ENCODE measurements at regions not wholly inside any gene's neighbourhood (a gene's known extent, or its start where the extent isn't known, plus 50 kb on each side); places are given as distances from the start of the nearest gene placed in this dataset.

DNA sequence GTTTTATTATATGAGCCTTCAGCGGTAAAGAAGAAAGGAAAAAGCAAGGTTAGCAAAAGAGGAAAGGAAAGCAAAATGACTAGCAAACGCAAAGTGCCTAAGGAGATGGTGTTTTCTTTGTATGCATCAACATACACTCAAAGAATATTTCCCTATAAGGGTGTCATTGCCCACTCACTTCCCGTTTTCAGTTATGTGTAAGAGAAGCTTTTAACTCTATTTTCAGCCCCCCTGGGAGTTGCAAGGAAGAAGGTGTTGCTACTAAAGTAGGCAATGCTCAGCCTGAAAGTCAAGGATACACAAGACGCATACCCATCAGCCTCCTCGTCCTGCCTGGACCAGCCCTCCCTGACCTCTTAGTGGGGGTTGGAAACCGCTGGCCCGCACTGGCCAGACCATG is 267.7 kb upstream of the ZFHX3 start:
- H3K27ac Mint-ChIP-seq = no peak overlapping the region
- no peak overlapping the region for H3K4me3 Mint-ChIP-seq
- H3K36me3 Mint-ChIP-seq (ENCODE audit: low read depth) = no peaks in the 10 kb centered on the region
- no peaks in the 10 kb centered on the region for H3K4me1 Mint-ChIP-seq
- no peaks in the 10 kb centered on the region for H3K9me3 Mint-ChIP-seq
- peaks cover 4% of the 10 kb centered on the region for H3K27me3 Mint-ChIP-seq (ENCODE audit: low read depth)
- no peak for TF ChIP-seq CTCF (IDR thresholded peaks at IDR 0.05; ENCODE audit: unreplicated experiment in 3 of 3)

DNA sequence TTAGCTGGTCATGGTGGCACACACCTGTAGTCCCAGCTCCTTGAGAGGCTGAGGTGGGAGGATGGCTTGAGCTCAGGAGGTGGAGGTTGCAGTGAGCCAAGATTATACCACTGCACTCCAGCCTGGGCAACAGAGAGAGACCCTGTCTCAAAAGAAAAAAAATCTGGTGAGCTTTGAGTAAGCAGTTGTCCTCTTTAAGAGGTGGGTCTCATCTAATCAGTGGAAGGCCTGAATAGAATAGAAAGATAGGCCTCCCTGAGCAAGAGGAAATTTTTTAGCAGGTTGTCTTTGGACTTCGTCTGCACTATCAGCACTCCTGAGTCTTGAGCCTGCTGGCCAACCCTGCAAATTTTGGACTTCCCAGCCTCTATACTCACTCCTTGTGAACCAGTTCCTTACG is 266.0 kb upstream of the ZFHX3 start:
- Mint-ChIP-seq H3K9me3 (no peaks in the 10 kb centered on the region), H3K27me3 (ENCODE audit: low read depth) (peaks cover 4% of the 10 kb centered on the region), H3K36me3 (ENCODE audit: low read depth) (no peaks in the 10 kb centered on the region), H3K4me1 (no peaks in the 10 kb centered on the region), H3K4me3 (no peak overlapping the region), H3K27ac (no peak overlapping the region)
- no peak for TF ChIP-seq CTCF (IDR thresholded peaks at IDR 0.05; ENCODE audit: unreplicated experiment in 3 of 3)

- Mint-ChIP-seq H3K36me3 (ENCODE audit: low read depth) (no peaks in the 10 kb centered on the region), H3K4me1 (peaks cover 5% of the 10 kb centered on the region), H3K27me3 (ENCODE audit: low read depth) (no peaks in the 10 kb centered on the region), H3K9me3 (no peaks in the 10 kb centered on the region), H3K4me3 (no peak overlapping the region), H3K27ac (no peak overlapping the region)
- TF ChIP-seq CTCF (IDR thresholded peaks at IDR 0.05; ENCODE audit: unreplicated experiment in 3 of 3) = no peak
These were observed 264.2 kb upstream of the ZFHX3 start for GRCh38 chr16:73311857-73312723.

DNA sequence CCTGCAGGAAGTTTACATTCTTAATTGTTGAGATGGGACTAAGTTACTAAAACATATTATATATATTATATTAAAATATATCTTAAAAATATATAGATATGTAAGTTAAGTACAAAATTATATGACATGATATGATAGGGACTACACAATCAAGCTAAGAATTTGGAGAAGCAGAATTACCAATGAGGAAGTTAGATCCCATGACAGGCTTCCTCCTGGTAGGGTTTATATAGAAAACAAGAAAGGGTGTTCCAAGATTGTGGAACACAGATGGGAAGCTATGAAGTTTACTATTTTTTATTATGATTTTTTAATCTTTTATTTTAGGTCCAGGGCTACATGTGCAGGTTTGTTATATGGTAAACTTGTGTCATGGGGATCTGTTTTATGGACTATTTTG is 260.8 kb upstream of the ZFHX3 start:
- Mint-ChIP-seq H3K27ac (no peak overlapping the region), H3K36me3 (ENCODE audit: low read depth) (no peaks in the 10 kb centered on the region), H3K27me3 (ENCODE audit: low read depth) (peaks cover 5% of the 10 kb centered on the region), H3K4me3 (no peak overlapping the region), H3K9me3 (no peaks in the 10 kb centered on the region), H3K4me1 (peaks cover 17% of the 10 kb centered on the region)
- TF ChIP-seq CTCF (IDR thresholded peaks at IDR 0.05; ENCODE audit: unreplicated experiment in 3 of 3) = no peak

DNA sequence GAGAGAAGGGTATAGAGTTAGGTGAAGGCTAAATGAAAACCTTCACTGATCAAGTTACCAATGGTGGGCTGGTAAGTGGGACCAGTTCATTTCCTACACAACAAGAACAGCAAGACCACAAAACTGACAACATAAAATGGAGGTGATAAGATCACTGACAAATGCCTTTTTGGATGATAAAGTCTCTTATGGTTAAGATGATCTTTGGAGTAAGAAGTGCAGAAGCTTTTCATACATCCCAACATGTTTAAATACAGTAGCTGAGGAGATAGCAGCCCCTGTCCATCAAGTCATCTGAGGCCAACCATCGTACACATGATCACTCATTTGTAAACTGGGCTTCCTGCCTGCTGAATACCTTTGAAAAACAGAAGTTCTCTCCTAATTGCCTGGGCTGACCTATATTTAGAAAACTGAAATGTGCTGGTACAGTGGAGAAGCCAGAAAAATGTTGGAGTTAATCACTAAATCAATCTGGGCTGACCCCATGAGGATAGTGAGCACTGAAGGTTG is 259.0 kb upstream of the ZFHX3 start:
- Mint-ChIP-seq H3K9me3 (no peaks in the 10 kb centered on the region), H3K36me3 (ENCODE audit: low read depth) (no peaks in the 10 kb centered on the region)

More for the DNA sequence above, 259.0 kb upstream of the ZFHX3 start:
- Mint-ChIP-seq H3K27me3 (ENCODE audit: low read depth) (peaks cover 5% of the 10 kb centered on the region), H3K4me3 (no peak overlapping the region), H3K27ac (no peak overlapping the region), H3K4me1 (peaks cover 20% of the 10 kb centered on the region)
- no peak for TF ChIP-seq CTCF (IDR thresholded peaks at IDR 0.05; ENCODE audit: unreplicated experiment in 3 of 3)

Data from nephron (organoid).